A673 (cell line): ENCODE measurements at regions not wholly inside any gene's neighbourhood (a gene's known extent, or its start where the extent isn't known, plus 50 kb on each side); places are given as distances from the start of the nearest gene placed in this dataset.

Experiments used
- BruUV-seq: library from RNA; stranded (reverse); fragments of 400-500 nt; replicated peaks from 2 replicates; lab custom pipeline; 2021; lab: Mats Ljungman, UMichigan
- CTCF ChIA-PET: fragments of 300-600 bp; sonication (Branson Sonifier 250); formaldehyde crosslinking; loops from one replicate; lab custom pipeline; 2022; ENCODE audit warnings: antibody characterized with exemption; lab: Charles Lee
- POLR2A ChIA-PET: fragments of 300-600 bp; sonication (Branson Sonifier 250); formaldehyde crosslinking; loops from one replicate; lab custom pipeline; 2022; ENCODE audit warnings: antibody characterized with exemption; ENCODE audit not compliant: low non-redundant PET; lab: Charles Lee
- DNase-seq: peaks from one replicate; pipeline ENCODE4 v3.0.0-alpha.2; 2015; ENCODE audit warnings: low spot score
- H3K27ac ChIP-seq: fragments of 200-600 bp; sonication (generic); 2 replicates; pipeline ENCODE4 v1.5.1; 2016; ENCODE audit warnings: mixed run types, low read depth, mild to moderate bottlenecking, mixed read lengths, antibody characterized with exemption, low read length; ENCODE audit not compliant: poor library complexity, severe bottlenecking
- H3K27me3 ChIP-seq: fragments of 200-600 bp; sonication (generic); replicated peaks from 2 replicates; pipeline ENCODE4 v1.6.1; 2017; ENCODE audit warnings: mixed run types, low read depth, mild to moderate bottlenecking, mixed read lengths, antibody characterized with exemption, low read length; ENCODE audit not compliant: insufficient read depth, poor library complexity
- H3K36me3 ChIP-seq: fragments of 200-600 bp; sonication (generic); 2 replicates; pipeline ENCODE4 v1.6.1; 2016; ENCODE audit warnings: mixed run types, mild to moderate bottlenecking, mixed read lengths, antibody characterized with exemption, low read length; ENCODE audit not compliant: insufficient read depth, poor library complexity, severe bottlenecking
- H3K4me1 ChIP-seq: fragments of 200-600 bp; sonication (generic); 2 replicates; pipeline ENCODE4 v1.6.1; 2017; ENCODE audit warnings: mixed run types, mild to moderate bottlenecking, mixed read lengths, antibody characterized with exemption, low read length; ENCODE audit not compliant: insufficient read depth, poor library complexity, severe bottlenecking
- H3K4me3 ChIP-seq: fragments of 200-600 bp; sonication (generic); 2 replicates; pipeline ENCODE4 v1.5.1; 2016; ENCODE audit warnings: low read depth, mixed run types, mild to moderate bottlenecking, mixed read lengths, low read length; ENCODE audit not compliant: poor library complexity, severe bottlenecking
- H3K9me3 ChIP-seq: fragments of 200-600 bp; sonication (generic); 2 replicates; pipeline ENCODE4 v1.6.1; 2016; ENCODE audit warnings: mixed run types, low read depth, mild to moderate bottlenecking, mixed read lengths, antibody characterized with exemption, low read length; ENCODE audit not compliant: poor library complexity, severe bottlenecking
- CTCF ChIP-seq: fragments of 300-800, 200-600 bp; sonication (generic); conservative IDR thresholded peaks from 2 replicates; pipeline ENCODE4 v1.5.1; 2017; ENCODE audit warnings: low read depth, mild to moderate bottlenecking, antibody characterized with exemption, low read length, moderate library complexity, mixed read lengths
- EZH2 ChIP-seq: fragments of 200-600 bp; sonication (generic); IDR thresholded peaks from 2 replicates; pipeline ENCODE4 v1.6.1; 2017; ENCODE audit warnings: borderline replicate concordance, low read depth, mild to moderate bottlenecking, mixed read lengths, antibody characterized with exemption, low read length; ENCODE audit not compliant: poor library complexity, severe bottlenecking
- intact Hi-C: fragments of 100-400 bp; cut with micrococcal nuclease; formaldehyde crosslinking; loops from one replicate; pipeline ENCODE4 v1.10.0; 2022; ENCODE audit not compliant: unreplicated experiment

DNA sequence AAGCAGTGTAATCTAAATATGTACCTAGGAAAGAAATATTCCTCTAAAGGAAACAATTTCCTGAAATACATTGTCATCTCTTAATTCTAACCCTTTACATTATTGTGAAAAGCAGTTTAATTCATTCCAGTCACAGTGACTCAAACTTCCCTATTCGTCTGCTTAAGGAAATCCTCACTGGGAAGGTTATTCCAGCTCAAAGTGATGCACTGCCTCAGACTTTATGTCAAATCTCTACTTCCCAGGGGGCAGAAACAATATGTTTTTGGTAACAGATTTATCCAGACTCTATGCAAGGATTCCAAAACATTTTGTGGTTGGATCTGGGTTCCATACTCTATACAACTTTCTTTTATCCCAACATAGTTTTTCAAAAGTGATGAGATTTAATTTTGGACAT, 145.2 kb downstream of the NTMT2 start:
- POLR2A ChIA-PET = no interaction called here
- H3K27me3 ChIP-seq = no peaks in the 10 kb centered on the region
- H3K27ac ChIP-seq = no peak overlapping the region
- intact Hi-C loops = no loop called here
- no TSS peak for BruUV-seq
- TF ChIP-seq EZH2 (no peak), CTCF (no peak)
- H3K4me3 ChIP-seq = no peak overlapping the region
- H3K4me1 ChIP-seq = peaks cover 15% of the 10 kb centered on the region
- H3K36me3 ChIP-seq = no peaks in the 10 kb centered on the region
- CTCF ChIA-PET = no interaction called here
- DNase-seq = no peak
- no peaks in the 10 kb centered on the region for H3K9me3 ChIP-seq

DNA sequence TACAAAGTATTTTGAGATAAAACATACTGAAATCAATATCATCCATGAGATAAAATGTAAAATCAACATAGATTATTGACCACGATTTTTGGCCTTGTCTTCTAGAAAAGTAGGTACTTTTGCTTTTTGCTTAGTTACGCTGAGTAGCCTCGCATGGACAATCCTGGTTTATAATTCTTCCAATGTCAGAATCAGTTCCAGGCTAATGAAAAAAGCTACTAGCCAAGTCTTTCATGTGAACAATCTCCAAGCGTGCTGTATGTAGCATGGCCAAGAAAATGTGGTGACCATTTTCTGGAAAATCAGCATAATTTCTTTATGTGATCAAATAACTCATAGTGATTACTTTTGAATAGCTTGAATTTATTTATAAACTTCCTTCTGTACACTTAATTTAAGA, 145.8 kb downstream of the NTMT2 start:
- ChIA-PET CTCF (no interaction called here), POLR2A (no interaction called here)
- intact Hi-C loops = no loop called here
- no peak for DNase-seq
- no peaks in the 10 kb centered on the region for H3K9me3 ChIP-seq
- no peaks in the 10 kb centered on the region for H3K36me3 ChIP-seq
- no TSS peak for BruUV-seq
- no peaks in the 10 kb centered on the region for H3K27me3 ChIP-seq
- TF ChIP-seq EZH2 (no peak), CTCF (no peak)
- no peak overlapping the region for H3K4me3 ChIP-seq
- peaks cover 15% of the 10 kb centered on the region for H3K4me1 ChIP-seq
- no peak overlapping the region for H3K27ac ChIP-seq

DNA sequence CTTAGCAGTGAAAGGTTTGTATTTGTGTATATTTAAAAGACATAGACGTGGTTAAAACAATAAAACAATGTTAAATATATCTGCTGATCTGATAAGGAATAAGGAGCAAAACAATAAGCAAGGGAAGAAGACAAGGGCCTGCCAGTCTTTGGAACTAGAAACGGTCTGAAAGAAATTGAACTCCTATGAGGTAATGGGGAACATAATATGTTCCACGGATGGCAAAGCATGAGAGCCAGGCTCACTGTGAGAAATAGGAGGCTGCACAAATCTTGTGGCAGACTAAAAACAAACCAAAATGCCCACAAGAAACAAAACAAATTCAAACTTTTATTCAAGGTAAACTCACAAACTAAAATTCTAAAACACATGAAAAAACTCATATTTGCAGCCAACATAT, 150.5 kb downstream of the NTMT2 start:
- Histone ChIP-seq H3K9me3 (no peaks in the 10 kb centered on the region), H3K27ac (no peak overlapping the region), H3K36me3 (no peaks in the 10 kb centered on the region), H3K4me1 (no peaks in the 10 kb centered on the region), H3K27me3 (no peaks in the 10 kb centered on the region), H3K4me3 (no peak overlapping the region)
- no TSS peak for BruUV-seq
- TF ChIP-seq EZH2 (no peak), CTCF (no peak)
- POLR2A ChIA-PET = no interaction called here
- intact Hi-C loops = no loop called here
- no peak for DNase-seq
- CTCF ChIA-PET = no interaction called here
